Suprapubic skin (tissue), 4 donors: ENCODE measurements at regions not wholly inside any gene's neighbourhood (a gene's known extent, or its start where the extent isn't known, plus 50 kb on each side); places are given as distances from the start of the nearest gene placed in this dataset.

ENCODE experiments used
- EP300 ChIP-seq: sonication (generic); formaldehyde crosslinking; IDR thresholded peaks from one replicate; pipeline ENCODE4 v1.6.1; 2017; ENCODE audit warnings: antibody characterized with exemption
- POLR2A ChIP-seq, 2 donors: fragments of 450-650 bp; IDR thresholded peaks; one replicate each; pipeline ENCODE4 v1.6.1; 2017; ENCODE audit warnings: antibody characterized with exemption in 2 of 2, mild to moderate bottlenecking in 2 of 2, moderate library complexity in 2 of 2
- POLR2AphosphoS5 ChIP-seq, 3 donors: sonication (generic); formaldehyde crosslinking; IDR thresholded peaks; one replicate each; pipeline ENCODE4 v1.6.1; 2017; ENCODE audit warnings: antibody characterized with exemption in 3 of 3
- TF ChIP-seq, protein P1 (sequence below), 2 donors: fragments of 200-600 bp in 1 of 2; fragments of 450-650 bp in 1 of 2; sonication (generic) in 1 of 2; IDR thresholded peaks; one replicate each; pipeline ENCODE4 v1.5.1; 2016 to 2019; ENCODE audit warnings: antibody characterized with exemption in 2 of 2, mild to moderate bottlenecking in 1 of 2, moderate library complexity in 1 of 2

DNA sequence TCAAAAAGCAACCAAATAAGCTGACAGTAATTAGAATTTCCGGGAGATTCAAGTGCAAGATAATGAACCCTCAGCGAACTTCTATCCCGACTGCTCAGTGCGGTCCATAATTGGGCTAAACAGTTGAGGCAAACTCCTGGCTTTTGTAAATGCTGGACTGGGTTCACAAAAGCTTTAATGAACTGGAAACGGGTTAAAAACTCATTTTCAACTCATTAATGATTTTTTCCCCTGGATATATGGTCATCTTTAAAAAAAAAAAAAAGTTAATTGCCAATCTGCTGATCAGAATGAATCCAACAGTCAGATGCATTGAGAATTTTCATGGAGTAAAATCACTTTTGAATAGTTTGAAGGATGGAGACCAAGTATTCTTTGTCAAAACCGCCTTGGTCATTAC is 79.5 kb upstream of the WWC1 start:
- TF ChIP-seq, protein P1, sequence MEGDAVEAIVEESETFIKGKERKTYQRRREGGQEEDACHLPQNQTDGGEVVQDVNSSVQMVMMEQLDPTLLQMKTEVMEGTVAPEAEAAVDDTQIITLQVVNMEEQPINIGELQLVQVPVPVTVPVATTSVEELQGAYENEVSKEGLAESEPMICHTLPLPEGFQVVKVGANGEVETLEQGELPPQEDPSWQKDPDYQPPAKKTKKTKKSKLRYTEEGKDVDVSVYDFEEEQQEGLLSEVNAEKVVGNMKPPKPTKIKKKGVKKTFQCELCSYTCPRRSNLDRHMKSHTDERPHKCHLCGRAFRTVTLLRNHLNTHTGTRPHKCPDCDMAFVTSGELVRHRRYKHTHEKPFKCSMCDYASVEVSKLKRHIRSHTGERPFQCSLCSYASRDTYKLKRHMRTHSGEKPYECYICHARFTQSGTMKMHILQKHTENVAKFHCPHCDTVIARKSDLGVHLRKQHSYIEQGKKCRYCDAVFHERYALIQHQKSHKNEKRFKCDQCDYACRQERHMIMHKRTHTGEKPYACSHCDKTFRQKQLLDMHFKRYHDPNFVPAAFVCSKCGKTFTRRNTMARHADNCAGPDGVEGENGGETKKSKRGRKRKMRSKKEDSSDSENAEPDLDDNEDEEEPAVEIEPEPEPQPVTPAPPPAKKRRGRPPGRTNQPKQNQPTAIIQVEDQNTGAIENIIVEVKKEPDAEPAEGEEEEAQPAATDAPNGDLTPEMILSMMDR (IDR thresholded peaks at IDR 0.05), result no peak
- TF ChIP-seq EP300 (no peak), POLR2A (IDR thresholded peaks at IDR 0.05) (no peak), POLR2AphosphoS5 (IDR thresholded peaks at IDR 0.05) (no peak)
